ENCODE measurements at regions not wholly inside any gene's neighbourhood (a gene's known extent, or its start where the extent isn't known, plus 50 kb on each side); places are given as distances from the start of the nearest gene placed in this dataset.

DNA sequence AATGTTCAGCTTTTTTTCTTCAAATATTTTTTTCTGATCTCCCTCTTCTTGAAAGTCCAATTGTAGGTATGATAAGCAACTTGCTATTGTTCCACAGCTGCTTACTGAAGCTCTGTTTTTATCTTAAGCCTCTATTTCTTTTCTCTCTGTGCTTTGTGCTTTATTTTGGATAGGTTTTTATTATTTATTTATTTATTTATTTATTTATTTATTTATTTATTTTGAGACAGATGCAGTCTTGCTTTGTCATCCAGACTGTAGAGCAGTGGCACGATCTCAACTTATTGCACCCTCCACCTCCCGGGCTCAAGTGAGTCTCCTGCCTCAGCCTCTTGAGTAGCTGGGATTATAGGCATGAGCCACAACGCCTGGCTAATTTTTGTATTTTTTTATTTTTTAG lies 199.4 kb downstream of the KLF12 start:
- Mint-ChIP-seq H3K27me3 (ENCODE audit: low read depth) (no peaks in the 10 kb centered on the region), H3K9me3 (0 out of 2 replicates have a peak, but pooled peaks cover 2% of the 10 kb centered on the region), H3K27ac (no peak overlapping the region), H3K4me3 (no peak overlapping the region), H3K36me3 (peaks cover 2% of the 10 kb centered on the region; the same call in 1 of the 2 replicates), H3K4me1 (peaks cover 35% of the 10 kb centered on the region)
- ChIA-PET POLR2A (no interaction called here), CTCF (no interaction called here)
- ATAC-seq, result no peak
- no peak for DNase-seq (ENCODE audit: low spot score)
- TF ChIP-seq, protein P1, sequence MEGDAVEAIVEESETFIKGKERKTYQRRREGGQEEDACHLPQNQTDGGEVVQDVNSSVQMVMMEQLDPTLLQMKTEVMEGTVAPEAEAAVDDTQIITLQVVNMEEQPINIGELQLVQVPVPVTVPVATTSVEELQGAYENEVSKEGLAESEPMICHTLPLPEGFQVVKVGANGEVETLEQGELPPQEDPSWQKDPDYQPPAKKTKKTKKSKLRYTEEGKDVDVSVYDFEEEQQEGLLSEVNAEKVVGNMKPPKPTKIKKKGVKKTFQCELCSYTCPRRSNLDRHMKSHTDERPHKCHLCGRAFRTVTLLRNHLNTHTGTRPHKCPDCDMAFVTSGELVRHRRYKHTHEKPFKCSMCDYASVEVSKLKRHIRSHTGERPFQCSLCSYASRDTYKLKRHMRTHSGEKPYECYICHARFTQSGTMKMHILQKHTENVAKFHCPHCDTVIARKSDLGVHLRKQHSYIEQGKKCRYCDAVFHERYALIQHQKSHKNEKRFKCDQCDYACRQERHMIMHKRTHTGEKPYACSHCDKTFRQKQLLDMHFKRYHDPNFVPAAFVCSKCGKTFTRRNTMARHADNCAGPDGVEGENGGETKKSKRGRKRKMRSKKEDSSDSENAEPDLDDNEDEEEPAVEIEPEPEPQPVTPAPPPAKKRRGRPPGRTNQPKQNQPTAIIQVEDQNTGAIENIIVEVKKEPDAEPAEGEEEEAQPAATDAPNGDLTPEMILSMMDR (IDR thresholded peaks at IDR 0.05), result no peak
- TF ChIP-seq, protein P2, sequence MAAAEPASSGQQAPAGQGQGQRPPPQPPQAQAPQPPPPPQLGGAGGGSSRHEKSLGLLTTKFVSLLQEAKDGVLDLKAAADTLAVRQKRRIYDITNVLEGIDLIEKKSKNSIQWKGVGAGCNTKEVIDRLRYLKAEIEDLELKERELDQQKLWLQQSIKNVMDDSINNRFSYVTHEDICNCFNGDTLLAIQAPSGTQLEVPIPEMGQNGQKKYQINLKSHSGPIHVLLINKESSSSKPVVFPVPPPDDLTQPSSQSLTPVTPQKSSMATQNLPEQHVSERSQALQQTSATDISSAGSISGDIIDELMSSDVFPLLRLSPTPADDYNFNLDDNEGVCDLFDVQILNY (CRISPR knock-in tag; IDR thresholded peaks at IDR 0.05), result no peak

DNA sequence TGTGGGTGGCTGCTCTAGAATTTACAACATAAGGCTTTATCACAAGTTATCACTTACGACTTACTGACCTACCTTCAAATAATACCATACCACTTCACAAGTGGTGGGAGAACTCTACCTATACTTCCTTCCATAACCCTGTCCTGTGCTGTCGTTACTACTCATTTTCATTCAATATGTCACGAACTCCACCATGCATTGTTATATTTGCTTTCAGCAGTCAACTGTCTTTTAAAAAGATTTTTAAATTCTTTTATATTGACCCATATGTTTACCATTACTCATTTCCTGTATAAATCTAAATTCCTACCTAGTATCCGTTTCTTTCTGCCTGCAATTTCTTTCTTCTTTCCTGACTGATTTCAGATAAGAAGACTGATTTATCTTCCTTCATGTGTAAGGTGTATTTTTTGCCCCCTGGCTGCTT lies 200.0 kb downstream of the KLF12 start:
- CTCF ChIA-PET, result no interaction called here
- peaks cover 31% of the 10 kb centered on the region for H3K4me1 Mint-ChIP-seq
- no peak overlapping the region for H3K27ac Mint-ChIP-seq

More for the DNA sequence above, 200.0 kb downstream of the KLF12 start:
- H3K36me3 Mint-ChIP-seq, result peaks cover 2% of the 10 kb centered on the region; the same call in 1 of the 2 replicates
- POLR2A ChIA-PET, result no interaction called here
- H3K4me3 Mint-ChIP-seq, result no peak overlapping the region
- H3K27me3 Mint-ChIP-seq (ENCODE audit: low read depth), result no peaks in the 10 kb centered on the region
- DNase-seq (ENCODE audit: low spot score) (no peak), ATAC-seq (no peak)
- TF ChIP-seq SMAD4 (CRISPR knock-in tag; IDR thresholded peaks at IDR 0.05) (no peak), SMAD3 (CRISPR knock-in tag; IDR thresholded peaks at IDR 0.05; ENCODE audit: borderline replicate concordance) (no peak), FOXJ3 (CRISPR knock-in tag; IDR thresholded peaks at IDR 0.05; ENCODE audit: borderline replicate concordance) (no peak), ZNF416 (CRISPR knock-in tag; IDR thresholded peaks at IDR 0.05) (no peak), NFATC4 (CRISPR knock-in tag; IDR thresholded peaks at IDR 0.05) (no peak), ZNF138 (CRISPR knock-in tag; conservative IDR thresholded peaks at IDR 0.05) (no peak), CREM (CRISPR knock-in tag; IDR thresholded peaks at IDR 0.05) (no peak), ETV6 (CRISPR knock-in tag; IDR thresholded peaks at IDR 0.05) (no peak), FOXP1 (CRISPR knock-in tag; IDR thresholded peaks at IDR 0.05; ENCODE audit: borderline replicate concordance) (no peak), RORB (CRISPR knock-in tag; IDR thresholded peaks at IDR 0.05) (no peak), FOXK1 (CRISPR knock-in tag; IDR thresholded peaks at IDR 0.05) (no peak)
- TF ChIP-seq, protein P3, sequence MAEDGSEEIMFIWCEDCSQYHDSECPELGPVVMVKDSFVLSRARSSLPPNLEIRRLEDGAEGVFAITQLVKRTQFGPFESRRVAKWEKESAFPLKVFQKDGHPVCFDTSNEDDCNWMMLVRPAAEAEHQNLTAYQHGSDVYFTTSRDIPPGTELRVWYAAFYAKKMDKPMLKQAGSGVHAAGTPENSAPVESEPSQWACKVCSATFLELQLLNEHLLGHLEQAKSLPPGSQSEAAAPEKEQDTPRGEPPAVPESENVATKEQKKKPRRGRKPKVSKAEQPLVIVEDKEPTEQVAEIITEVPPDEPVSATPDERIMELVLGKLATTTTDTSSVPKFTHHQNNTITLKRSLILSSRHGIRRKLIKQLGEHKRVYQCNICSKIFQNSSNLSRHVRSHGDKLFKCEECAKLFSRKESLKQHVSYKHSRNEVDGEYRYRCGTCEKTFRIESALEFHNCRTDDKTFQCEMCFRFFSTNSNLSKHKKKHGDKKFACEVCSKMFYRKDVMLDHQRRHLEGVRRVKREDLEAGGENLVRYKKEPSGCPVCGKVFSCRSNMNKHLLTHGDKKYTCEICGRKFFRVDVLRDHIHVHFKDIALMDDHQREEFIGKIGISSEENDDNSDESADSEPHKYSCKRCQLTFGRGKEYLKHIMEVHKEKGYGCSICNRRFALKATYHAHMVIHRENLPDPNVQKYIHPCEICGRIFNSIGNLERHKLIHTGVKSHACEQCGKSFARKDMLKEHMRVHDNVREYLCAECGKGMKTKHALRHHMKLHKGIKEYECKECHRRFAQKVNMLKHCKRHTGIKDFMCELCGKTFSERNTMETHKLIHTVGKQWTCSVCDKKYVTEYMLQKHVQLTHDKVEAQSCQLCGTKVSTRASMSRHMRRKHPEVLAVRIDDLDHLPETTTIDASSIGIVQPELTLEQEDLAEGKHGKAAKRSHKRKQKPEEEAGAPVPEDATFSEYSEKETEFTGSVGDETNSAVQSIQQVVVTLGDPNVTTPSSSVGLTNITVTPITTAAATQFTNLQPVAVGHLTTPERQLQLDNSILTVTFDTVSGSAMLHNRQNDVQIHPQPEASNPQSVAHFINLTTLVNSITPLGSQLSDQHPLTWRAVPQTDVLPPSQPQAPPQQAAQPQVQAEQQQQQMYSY (CRISPR knock-in tag; IDR thresholded peaks at IDR 0.05), result no peak
- TF ChIP-seq, protein P4, sequence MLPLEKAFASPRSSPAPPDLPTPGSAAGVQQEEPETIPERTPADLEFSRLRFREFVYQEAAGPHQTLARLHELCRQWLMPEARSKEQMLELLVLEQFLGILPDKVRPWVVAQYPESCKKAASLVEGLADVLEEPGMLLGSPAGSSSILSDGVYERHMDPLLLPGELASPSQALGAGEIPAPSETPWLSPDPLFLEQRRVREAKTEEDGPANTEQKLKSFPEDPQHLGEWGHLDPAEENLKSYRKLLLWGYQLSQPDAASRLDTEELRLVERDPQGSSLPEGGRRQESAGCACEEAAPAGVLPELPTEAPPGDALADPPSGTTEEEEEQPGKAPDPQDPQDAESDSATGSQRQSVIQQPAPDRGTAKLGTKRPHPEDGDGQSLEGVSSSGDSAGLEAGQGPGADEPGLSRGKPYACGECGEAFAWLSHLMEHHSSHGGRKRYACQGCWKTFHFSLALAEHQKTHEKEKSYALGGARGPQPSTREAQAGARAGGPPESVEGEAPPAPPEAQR (CRISPR knock-in tag; IDR thresholded peaks at IDR 0.05), result no peak
- TF ChIP-seq, protein P5, sequence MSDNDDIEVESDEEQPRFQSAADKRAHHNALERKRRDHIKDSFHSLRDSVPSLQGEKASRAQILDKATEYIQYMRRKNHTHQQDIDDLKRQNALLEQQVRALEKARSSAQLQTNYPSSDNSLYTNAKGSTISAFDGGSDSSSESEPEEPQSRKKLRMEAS (CRISPR knock-in tag; IDR thresholded peaks at IDR 0.05), result no peak
- TF ChIP-seq, protein P6, sequence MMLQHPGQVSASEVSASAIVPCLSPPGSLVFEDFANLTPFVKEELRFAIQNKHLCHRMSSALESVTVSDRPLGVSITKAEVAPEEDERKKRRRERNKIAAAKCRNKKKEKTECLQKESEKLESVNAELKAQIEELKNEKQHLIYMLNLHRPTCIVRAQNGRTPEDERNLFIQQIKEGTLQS (CRISPR knock-in tag; conservative IDR thresholded peaks at IDR 0.05), result no peak
- TF ChIP-seq, protein P7, sequence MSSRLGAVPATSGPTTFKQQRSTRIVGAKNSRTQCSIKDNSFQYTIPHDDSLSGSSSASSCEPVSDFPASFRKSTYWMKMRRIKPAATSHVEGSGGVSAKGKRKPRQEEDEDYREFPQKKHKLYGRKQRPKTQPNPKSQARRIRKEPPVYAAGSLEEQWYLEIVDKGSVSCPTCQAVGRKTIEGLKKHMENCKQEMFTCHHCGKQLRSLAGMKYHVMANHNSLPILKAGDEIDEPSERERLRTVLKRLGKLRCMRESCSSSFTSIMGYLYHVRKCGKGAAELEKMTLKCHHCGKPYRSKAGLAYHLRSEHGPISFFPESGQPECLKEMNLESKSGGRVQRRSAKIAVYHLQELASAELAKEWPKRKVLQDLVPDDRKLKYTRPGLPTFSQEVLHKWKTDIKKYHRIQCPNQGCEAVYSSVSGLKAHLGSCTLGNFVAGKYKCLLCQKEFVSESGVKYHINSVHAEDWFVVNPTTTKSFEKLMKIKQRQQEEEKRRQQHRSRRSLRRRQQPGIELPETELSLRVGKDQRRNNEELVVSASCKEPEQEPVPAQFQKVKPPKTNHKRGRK (CRISPR knock-in tag; IDR thresholded peaks at IDR 0.05; ENCODE audit: borderline replicate concordance), result no peak
- TF ChIP-seq, protein P8, sequence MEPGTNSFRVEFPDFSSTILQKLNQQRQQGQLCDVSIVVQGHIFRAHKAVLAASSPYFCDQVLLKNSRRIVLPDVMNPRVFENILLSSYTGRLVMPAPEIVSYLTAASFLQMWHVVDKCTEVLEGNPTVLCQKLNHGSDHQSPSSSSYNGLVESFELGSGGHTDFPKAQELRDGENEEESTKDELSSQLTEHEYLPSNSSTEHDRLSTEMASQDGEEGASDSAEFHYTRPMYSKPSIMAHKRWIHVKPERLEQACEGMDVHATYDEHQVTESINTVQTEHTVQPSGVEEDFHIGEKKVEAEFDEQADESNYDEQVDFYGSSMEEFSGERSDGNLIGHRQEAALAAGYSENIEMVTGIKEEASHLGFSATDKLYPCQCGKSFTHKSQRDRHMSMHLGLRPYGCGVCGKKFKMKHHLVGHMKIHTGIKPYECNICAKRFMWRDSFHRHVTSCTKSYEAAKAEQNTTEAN (CRISPR knock-in tag; IDR thresholded peaks at IDR 0.05), result no peak
- H3K9me3 Mint-ChIP-seq, result 0 out of 2 replicates have a peak, but pooled peaks cover 2% of the 10 kb centered on the region

Data from WTC11 (cell line).